ENCODE measurements at regions not wholly inside any gene's neighbourhood (a gene's known extent, or its start where the extent isn't known, plus 50 kb on each side); places are given as distances from the start of the nearest gene placed in this dataset.
"Not testable (repeated sequence)": the region's sequence is repeated elsewhere in the genome, so short reads cannot be mapped to it uniquely, and the experiment has no call there.

DNA sequence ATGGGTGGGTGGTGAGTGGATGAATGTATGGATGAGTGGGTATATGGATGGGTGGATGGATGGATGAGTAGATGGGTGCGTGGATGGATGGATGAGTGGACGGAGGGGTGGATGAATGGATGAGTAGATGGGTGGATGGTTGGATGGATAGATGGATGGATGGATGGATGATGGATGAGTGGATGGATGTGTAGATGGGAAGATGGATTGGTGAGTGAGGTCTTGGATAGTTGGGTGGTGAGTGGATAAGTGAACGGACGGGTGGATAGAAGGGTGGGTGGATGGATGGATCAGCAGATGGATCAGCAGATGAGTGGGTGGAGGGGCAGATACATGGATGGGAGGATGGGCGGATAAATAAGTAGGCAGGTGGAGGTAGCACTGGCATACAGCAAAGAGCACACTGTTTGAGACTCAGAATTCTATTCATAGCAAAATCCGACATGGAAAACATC, 163.5 kb downstream of the C9orf50 start:
- DNase-seq (ENCODE audit: low read depth in 2 of 2) = no peak

DNA sequence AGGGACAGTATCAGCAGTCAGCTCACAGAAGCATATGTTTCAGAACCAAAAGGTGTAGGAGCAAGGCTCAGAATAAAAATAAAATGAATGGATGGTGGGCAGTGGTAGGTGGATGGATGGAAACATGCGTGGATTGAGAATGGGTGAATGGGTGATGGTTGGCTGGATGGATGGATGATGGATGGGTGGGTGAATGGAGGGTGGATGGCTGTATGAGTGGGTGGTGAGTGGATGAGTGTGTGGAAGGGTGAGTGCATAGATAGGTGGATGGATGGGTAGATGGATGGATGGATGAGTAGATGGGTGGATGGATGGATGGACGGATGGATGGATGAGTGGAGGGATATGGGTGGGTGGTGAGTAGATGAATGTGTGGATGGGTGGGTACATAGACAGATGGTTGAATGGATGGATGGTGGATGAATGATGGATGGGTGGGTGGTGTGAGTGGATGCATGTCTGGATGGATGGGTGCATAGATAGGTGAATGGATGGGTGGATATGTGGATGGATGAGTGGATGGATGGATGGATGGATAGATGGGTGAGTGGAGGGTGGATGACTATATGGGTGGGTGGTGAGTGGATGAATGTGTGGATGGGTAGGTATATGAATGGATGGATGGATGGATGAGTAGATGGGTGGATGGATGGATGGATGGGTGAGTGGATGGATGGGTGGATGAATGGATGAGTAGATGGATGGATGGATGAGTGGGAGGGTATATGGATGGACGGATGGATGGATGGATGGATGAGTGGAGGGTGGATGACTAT, 164.2 kb downstream of the C9orf50 start:
- no peak for DNase-seq (ENCODE audit: low read depth in 2 of 2)

DNA sequence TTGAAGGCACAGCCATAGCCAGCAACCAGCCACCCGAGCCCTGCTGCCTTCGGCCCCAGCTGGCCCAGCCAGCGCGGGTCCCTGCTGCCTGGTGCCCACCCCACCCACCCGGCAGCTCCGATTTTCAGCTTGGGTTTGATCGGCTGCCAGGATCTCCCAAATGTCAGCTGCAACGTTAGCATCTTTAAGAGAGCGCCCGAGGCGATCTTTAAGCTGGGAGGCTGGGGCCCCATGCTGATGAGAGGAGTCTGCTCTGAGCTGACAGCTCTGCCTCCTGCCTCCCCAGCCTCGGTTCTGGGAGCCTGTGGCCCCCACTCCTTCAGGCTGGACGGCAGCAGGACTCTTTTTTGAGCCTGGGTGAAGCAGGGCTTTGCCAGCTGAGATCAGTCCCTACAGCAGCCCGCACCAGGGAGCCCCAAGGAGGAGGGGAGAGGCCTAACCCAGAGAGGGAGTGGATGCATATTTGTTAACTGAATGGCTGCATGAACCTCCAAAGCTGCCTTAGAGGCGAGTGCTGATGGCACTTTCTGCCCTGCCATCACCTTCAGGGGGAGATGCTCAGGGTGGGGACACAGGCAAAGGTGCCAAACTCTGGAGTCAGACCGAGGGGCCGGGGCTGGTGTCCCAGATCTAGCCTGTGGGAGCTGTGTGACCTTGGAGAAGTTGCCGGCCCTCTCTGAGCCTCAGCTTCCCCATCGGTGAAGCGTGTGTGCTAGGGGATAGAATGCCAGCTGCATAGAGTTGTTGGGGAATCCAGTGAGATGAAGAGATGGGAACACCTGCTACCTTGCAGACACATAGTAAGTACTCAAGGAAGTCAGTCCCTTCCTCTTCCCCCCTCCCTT, 165.5 kb downstream of the C9orf50 start:
- no peak for DNase-seq (ENCODE audit: low read depth in 2 of 2)

DNA sequence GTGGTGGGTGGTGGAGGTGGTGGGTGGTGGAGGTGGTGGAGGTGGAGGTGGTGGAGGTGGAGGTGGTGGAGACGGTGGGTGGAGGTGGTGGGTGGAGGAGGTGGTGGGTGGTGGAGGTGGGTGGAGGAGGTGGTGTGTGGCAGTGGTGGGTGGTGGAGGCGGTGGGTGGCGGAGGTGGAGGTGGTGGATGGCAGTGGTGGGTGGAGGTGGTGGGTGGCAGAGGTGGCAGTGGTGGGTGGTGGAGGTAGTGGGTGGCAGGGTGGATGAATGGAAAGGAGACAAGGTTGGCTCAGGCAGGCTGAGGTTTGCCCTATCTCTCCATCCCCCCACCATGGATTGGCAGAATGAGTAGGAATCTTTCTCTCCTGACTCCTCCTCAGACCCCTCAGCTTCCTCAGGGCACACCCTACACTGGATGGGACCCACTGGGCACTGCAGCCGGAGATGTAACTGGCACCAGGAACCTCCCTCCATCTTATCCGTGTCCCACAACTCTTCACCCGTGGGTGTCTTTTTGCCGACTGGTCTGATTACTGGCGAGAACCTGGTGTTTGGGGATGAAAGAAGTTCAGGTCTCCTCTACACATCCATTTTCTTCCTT, 166.3 kb downstream of the C9orf50 start:
- no peak for DNase-seq (ENCODE audit: low read depth in 2 of 2)

DNA sequence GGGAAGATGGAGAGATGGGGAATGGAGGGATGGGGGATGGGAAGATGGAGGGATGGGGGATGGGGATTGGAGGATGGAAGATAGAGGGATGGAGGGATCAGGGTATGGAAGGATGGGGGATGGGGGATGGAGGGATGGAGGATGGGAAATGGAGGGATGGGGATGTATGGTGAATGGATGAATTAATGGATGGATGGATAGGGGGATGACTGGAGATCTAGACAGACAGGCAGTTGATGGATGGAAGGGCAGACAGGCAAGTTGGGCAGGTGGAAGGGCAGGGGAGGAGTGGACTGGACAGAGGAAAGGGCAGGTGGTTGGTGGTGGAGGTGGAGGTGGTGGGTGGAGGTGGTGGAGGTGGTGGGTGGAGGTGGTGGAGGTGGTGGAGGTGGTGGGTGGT, 167.2 kb downstream of the C9orf50 start:
- no peak for DNase-seq (ENCODE audit: low read depth in 2 of 2)

DNA sequence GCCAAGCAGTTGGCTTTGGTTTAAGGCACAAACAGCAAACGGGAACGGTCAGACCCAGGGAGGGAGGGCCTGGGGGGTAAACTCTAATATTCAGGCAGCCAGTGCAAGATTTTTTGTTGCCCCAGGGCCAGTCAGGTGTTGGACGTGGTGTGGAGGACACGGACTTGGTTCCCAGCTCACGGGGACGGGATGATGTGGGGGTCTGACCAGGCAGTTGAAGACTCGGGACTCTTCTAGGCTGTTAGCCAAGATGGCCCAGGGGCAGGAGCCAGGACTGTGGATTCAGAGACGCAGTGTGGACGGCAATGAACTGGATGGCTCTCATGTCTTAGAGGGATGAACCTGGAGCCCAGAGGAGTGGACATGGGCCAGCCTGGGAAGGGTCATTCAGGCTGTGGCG, 169.2 kb downstream of the C9orf50 start:
- DNase-seq (ENCODE audit: low read depth in 2 of 2) = no peak

DNA sequence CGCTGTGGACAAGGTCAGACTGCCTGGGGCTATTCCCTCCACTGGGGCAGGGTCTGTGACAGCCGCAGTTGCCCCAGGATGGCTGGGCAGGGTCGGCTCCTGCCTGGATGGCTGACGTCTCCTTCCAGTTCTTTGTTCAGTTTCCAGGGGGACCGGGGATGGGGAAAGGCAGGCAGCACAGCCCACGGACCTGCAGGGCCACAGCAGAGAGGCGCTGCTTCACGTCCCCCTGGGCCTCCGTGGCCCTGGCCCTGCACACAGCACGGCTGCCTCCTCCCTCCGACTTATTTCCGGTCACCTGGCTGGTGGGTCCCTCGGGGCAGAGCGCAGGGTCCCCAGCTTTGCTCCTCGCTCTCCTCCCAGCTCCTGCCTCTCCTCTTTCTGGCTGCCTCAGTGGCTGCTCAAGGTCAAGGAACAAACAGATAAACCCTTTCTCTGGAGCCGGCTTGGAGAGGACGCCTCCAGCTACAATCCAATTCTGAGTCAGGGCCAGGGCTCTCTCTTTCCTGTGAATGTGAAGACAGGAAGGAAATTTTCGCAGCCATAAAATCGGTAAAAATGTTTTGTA, 169.7 kb downstream of the C9orf50 start:
- DNase-seq (ENCODE audit: low read depth in 2 of 2) = no peak

DNA sequence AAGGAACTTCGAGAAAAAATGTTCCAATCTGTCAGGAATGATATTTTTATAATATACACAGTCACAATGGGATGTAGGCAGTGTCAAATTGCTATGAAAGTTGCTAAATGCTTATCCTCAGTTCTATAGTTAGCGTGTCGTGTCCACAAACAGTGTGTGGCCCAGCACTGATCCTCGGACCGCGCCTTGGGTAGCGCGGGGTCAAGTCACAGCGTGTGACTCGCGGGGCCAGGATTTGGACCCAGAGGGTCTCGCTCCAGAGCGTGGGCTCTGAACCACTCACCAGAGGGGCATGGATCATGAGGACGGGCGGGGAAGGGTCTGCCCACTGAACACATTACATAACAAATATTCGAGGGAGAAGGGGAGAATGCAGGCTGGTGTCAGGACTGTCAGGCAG, 171.8 kb downstream of the C9orf50 start:
- DNase-seq (ENCODE audit: low read depth in 2 of 2) = no peak

DNA sequence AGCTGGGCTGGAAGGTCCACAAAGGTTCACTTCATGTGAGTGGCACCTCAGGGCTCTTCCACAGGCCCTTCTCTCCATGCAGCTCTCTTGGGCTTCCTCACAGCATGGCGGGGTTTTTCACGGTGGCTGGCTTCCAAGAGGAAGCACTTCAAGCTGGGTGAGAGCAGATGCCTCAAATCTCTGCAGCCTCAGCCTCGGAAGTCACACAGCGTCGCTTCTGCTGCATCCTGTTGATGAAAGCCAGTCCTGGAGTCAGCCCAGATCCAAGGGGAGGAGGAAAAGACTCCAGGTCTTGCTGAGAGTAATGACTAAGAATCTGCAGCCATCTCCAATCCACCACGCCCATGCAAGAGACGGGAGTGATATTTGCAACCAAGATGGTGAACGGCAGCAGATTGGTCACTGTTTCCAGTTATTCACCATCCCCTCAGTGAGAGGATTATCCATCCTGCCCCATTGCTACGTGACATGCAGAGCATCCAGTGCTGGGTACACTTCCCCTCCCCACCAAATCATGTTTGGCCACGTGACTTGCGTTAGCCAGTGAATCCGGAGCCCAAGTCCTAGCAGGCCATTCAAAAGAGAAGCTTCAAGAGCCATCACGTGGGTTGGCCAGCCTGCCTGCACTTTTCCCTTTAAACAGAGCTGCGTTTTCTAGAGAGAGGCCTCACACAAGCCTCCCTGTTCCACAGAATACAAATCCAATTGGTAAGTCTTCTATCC, 173.9 kb downstream of the C9orf50 start:
- no peak for DNase-seq (ENCODE audit: low read depth in 2 of 2)

DNA sequence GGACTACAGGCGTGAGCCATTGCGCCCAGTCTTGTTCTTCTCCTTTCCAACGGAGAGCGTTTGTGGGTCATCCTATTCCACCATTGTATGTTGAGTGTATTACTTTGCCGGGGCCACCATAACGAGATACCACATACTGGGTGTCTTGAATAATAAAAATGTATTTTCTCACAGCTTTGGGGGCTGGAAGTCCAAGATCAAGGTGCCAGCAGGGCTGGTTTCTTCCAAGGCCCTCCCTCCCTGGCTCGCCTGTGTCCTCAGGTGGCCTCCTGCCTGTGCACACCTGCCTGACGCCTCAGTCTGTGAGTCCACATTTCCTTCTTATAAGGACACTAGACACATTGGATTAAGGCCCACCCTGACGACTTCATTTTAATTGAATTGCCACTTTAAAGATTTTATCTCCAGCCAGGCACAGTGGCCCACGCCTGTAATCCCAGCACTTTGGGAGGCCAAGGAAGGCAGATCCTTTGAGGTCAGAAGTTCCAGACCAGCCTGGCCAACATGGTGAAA, 175.1 kb downstream of the C9orf50 start:
- no peak for DNase-seq (ENCODE audit: low read depth in 2 of 2)

DNA sequence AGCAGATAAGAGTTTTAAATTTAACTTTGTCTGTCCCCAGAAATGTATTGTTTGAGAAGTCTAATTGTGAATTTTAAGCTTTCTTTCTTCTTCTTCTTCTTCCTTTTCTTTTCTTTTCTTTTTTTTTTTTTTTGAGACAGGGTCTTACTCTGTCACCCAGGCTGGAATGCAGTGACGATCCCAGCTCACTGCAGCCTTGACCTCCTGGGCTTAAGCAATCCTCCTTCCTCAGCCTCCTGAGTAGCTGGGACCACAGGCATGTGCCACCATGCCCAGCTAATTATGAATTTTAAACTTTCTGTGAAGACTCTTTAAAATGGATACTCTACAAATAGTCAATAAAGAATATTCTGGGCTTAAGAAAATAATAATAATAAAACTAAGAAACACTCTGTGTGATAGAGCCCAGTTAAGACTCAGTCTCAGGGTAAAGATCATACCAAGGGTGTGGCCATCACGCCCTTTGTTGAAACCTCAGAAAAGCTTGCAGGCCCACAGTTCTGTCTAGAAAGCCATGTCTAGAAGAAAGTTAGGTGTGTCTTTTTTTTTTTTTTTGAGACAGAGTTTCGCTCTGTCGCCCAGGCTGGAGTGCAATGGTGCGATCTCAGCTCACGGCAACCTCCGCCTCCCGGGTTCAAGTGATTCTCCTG, 177.3 kb downstream of the C9orf50 start:
- not testable (repeated sequence) for DNase-seq (ENCODE audit: low read depth in 2 of 2)

DNA sequence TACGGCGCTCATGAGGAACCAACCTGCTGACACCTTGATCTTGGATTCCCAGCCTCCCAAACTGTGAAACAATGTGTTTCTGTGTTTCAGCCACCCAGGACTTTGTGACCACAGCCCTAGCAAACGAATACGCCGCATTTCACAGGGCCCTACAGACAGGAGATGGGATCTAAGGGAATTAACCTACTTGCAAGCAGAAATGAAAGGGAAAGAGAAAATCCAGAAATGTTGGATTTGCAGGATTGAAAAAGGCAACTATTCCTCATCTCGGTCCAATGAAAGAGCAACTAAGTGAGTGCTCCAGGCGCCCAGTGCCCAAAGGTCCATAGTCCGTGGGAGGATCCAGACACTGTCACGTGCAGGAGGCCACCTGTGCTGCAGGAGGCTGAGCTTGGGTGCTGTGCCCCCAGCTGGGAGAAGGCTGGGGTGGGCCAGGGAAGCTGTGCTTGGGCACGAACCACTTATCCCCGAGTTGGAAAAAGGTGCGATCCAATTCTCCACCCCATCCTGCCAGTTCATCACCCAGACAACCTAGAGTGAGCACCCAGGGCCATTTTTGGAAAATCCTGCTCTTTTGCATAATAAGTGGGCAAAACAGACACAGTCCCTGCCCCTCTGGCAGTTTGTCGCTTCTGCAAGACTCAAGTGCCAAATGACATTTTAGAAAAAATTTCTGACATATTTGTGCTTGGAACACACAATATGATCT, 177.9 kb downstream of the C9orf50 start:
- no peak for DNase-seq (ENCODE audit: low read depth in 2 of 2)

DNA sequence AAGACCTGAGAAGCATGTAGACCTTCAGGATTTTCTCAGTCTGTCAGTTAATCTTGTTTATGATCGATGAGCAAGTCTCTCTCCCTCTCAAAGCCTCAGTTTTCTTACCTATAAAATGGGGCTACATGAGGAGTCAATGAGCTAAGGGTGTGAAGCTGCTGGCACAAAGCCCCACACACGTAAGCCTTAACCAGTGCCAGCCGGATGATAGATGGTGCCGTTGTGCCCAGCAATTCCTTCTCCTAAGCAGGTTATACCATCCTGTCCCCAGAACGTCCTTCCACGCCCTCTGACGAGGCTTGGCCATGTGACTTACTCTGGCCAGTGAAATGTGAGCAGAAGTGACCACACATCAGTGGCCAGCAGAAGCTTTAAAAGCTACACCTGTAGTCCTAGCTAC, 179.0 kb downstream of the C9orf50 start:
- DNase-seq (ENCODE audit: low read depth in 2 of 2) = no peak

DNA sequence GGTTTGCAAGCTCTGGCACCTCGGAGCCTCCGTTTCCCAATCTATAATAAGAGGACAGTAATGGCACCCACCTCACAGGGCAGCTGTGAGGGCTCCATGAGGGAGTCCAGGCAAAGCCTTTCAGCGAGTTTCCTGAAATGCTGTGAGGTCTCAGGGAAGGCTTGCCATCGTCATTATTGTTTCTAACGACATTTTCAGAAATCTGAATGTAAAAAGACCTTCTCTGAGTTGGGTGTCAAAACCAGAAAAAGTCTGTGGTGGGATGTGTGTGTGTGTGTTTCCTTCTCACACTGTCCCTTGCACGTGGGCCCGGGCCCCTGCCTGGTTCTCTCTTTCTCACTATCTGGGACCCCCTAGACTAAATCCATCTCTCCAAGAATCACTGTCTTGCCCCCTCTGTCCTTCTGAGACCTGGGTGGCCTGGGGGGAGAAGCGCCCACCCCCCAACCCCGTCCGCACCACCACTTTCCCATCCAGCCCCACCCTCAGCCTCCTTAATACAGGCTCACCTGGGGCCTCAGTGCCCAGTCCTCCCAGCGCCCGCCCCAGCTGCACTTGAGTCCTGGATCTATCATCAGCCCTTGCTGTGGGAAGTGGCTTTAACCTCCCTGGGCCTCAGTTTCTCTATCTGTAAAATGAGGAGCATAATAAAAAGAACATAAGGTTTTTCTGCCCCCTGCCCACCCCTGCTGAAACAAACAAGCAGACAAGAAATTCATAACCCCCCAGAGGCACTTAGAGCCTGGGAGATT, 180.3 kb downstream of the C9orf50 start:
- no peak for DNase-seq (ENCODE audit: low read depth in 2 of 2)

DNA sequence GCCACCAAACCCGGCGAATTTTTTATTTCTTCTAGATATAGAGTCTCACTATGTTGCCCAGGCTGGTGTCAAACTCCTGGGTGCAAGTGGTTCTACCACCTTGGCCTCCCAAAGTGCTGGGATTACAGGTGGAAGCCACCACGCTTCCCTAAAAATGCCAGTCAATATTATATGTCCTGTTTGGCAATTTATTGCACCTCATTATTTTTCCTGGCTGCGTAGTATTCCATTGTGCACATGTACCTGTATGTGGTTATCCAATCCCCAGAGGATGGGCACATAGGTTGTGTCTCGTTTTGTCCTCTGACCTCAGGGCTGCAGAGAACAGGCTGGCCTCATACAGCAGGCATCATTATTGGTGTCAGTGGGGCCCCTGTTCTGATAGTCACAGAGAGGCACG, 181.7 kb downstream of the C9orf50 start:
- DNase-seq (ENCODE audit: low read depth in 2 of 2) = no peak

DNA sequence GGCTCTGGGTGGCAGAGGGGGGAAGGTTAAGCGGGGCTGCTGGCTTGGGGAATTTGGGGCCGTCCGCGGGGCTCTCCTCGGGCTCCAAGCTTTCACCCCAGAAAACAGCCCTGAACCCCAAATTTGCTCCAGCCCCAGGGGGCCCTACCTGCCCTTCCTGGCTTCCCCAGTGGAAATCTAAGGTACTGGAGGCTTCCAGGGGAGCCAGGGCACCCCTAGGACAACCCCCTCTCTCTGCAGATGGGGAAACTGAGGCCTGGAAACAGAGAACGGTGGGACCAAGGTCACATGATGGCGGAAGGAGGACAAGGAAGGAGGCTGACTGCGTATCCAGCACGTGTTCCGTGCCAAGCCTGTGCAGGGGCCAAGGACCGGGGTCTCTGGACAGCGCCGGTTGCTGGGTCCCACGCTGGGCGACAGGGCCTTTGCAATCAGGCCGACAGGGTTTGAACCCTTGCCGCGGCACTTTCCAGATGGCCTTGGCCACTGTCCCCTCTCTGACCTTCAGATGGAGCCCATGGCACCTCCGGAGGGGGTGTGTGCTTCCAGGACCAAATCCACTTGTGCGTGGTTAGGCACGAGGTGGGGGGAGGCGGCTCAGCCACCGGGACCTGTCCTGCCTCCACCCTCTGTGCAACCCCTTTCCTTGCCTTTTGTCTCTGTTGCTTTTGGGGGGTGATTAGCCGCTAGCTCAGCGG, 183.1 kb downstream of the C9orf50 start:
- DNase-seq (ENCODE audit: low read depth in 2 of 2) = no peak

DNA sequence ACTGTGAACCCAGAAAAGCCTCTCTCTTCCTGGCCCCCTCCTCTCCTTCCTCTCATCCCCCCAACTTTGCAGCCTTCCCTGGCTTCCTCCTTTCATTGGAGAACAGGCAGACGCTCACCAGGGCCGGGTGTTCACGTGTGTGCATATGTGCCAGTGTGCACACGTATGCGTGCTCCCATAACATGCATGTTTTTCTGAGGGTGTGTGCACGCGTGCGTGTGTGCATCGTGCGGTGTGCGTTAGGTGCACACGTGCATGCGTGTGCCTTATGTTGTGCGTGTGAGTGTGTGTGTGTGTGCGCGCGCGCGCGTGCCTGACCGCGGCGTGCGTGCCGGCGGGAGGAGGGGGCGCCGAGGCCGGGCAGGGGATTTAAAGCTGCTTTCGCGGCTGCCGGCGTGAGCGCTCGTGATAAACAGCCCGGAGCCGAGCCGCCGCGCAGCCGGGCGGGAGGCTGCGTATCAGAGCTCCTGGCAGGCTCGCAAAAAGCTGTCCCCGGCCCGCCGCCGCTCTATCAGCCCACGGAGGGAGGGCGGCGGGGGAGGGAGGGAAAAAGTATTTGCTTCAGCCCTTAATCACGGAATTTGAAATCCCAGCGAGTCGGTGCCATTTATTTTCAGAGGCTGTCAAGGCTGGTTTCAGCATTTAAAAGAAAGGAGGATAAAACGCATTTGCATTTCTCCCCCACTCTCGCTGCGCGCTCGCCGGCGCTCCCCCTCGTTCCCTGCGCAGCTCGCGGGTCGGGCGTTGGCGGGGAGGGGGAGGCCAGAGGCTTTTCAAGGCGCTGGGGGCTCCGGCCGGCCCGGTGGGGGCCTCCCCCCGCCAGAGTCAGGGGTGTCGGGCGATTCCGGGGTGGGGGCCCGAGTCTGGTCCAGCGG, 183.9 kb downstream of the C9orf50 start:
- DNase-seq (ENCODE audit: low read depth in 2 of 2) = no peak

All from stimulated activated CD8-positive, alpha-beta memory T cell treated with anti-CD3 and anti-CD28 coated beads, Interleukin-2, amount 100 ng/mL, for 48 hours (primary cell).